D721Med (cell line): ENCODE measurements at regions not wholly inside any gene's neighbourhood (a gene's known extent, or its start where the extent isn't known, plus 50 kb on each side); places are given as distances from the start of the nearest gene placed in this dataset.

Experiments
- DNase-seq: peaks from one replicate; pipeline ENCODE4 v3.0.0; 2011; ENCODE audit warnings: low spot score; ENCODE audit not compliant: insufficient read length
- FAIRE-seq: peaks from 2 replicates; lab custom pipeline; 2011; peaks lifted over from hg19 to GRCh38; lab: Jason Lieb, UNC
- TF ChIP-seq, protein P1 (sequence below): IDR thresholded peaks from 2 replicates; pipeline ENCODE4 v1.5.1; 2012; ENCODE audit warnings: mild to moderate bottlenecking, control low read depth; ENCODE audit not compliant: insufficient read depth; ENCODE audit errors: missing control alignments

GRCh38 chrX:46218373-46218772 lies 326.8 kb downstream of the ZNF674 start:
- TF ChIP-seq, protein P1, sequence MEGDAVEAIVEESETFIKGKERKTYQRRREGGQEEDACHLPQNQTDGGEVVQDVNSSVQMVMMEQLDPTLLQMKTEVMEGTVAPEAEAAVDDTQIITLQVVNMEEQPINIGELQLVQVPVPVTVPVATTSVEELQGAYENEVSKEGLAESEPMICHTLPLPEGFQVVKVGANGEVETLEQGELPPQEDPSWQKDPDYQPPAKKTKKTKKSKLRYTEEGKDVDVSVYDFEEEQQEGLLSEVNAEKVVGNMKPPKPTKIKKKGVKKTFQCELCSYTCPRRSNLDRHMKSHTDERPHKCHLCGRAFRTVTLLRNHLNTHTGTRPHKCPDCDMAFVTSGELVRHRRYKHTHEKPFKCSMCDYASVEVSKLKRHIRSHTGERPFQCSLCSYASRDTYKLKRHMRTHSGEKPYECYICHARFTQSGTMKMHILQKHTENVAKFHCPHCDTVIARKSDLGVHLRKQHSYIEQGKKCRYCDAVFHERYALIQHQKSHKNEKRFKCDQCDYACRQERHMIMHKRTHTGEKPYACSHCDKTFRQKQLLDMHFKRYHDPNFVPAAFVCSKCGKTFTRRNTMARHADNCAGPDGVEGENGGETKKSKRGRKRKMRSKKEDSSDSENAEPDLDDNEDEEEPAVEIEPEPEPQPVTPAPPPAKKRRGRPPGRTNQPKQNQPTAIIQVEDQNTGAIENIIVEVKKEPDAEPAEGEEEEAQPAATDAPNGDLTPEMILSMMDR = no peak
- DNase-seq = no peak
- no peak for FAIRE-seq

- FAIRE-seq (no peak), DNase-seq (no peak)
- TF ChIP-seq, protein P1 = no peak
Observed at GRCh38 chrX:46216406-46216805, 328.8 kb downstream of the ZNF674 start.

DNA sequence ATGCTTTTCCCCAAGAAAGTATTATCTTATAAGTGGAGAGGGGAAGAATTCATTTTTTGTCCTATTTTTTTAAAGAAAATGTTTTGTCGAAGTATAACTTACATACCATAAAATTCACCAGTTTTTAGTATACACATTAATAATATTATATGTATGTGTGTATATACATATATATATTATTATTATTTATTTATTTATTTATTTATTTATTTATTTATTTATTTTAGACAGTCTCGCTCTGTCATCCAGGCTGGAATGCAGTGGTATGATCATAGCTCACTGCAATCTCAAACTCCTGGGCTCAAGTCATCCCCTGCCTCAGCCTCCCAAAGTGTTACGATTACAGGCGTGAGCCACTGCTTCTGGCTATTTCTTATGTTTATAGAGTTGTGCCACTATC lies 334.1 kb downstream of the ZNF674 start:
- TF ChIP-seq, protein P1 = no peak
- no peak for FAIRE-seq

DNA sequence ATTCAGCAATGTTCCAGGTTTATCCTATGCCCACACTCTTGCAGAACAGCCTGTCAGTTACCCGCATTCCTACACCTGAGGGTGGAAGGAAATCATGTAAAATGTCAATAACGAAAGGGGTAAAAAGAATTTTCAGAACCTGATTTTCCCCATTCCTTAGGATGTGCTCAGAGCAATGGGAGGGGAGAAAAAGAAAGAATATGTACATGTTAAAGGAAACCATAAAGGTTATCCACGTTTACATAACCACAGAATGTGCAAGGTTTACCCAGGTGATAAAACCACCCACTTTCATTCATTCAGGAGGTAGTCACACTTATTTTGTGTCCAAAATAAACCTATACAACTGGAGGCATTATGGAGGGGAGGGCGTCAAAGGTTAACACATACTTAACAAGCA lies 335.5 kb downstream of the ZNF674 start:
- FAIRE-seq (no peak), DNase-seq (no peak)
- TF ChIP-seq, protein P1 = no peak

More for the DNA sequence above, 334.1 kb downstream of the ZNF674 start:
- no peak for DNase-seq

GRCh38 chrX:46209037-46209436 lies 336.2 kb downstream of the ZNF674 start:
- no peak for FAIRE-seq
- DNase-seq = no peak

DNA sequence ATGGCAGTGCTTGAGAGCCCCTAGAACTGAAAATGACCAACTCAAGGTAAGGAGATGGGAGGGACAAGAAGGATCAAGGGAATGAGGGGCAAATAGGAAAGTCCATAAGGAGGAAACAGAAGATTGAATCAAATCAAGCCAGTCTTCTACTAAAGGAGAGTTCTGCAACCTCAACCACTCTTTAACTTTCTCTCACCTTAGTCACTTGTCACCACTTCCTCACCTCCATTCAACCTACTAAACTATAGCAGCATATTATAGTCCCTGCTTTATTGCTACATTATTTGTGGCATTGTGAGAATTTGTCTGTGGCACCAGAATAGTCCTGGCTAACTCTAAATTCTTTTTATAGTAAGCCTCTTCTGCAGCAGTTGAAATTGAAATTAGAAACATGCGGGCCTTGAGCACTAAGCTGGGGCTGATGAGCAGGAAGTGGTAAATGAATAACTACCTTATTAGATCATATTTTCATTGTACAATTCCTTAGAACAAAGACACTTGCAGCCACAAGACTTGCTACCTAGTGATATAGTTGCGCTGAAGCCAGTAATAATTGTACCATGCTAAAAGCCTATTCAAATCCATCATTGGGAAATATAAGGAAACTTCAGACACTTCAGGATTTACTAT lies 336.9 kb downstream of the ZNF674 start:
- no peak for FAIRE-seq
- TF ChIP-seq, protein P1 = no peak
- no peak for DNase-seq

More at GRCh38 chrX:46209037-46209436, 336.2 kb downstream of the ZNF674 start:
- TF ChIP-seq, protein P1 = no peak

DNA sequence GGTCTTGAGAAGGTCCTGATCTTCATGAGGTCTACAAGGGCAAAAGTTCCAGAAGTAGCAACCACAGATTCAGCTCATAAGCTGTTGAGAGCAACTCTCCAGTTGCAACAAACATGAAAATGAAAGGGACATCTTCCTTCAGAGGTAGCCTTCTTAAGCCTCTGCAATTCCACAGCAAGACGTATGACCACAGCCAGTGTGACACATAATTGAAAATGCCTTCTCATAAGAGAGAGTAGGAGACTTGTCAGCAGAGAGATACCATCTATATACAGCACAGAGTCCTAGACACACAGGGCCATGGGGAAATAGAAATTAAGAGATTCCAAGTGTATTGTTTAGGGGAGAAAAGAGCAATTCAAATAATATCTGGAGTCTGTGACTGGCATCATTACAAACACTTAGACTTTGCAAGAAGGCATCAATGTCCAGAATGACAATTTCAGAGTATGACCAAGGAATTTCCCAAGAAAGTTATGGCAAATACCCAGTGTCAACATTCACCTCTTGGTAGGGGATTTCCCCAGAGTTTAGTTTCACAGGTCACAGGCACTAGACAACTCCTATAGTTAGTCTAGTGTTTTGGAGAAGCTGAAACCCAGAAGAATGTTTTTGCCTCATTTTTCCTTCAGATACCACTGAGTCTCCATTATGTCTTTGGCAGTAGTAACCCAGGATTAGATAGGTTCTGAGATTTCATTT lies 340.3 kb downstream of the ZNF674 start:
- TF ChIP-seq, protein P1 = no peak
- FAIRE-seq (no peak), DNase-seq (no peak)
